Transverse colon (tissue), 4 donors: ENCODE measurements at regions not wholly inside any gene's neighbourhood (a gene's known extent, or its start where the extent isn't known, plus 50 kb on each side); places are given as distances from the start of the nearest gene placed in this dataset.

Source experiments
- DNase-seq: peaks from one replicate; pipeline ENCODE4 v3.0.0-alpha.2; 2019
- H3K27ac ChIP-seq, 4 donors: fragments of 200-600 bp; sonication (generic); 2 replicates each; pipeline ENCODE4 v1.5.1; 2016 to 2018; ENCODE audit warnings: inconsistent platforms in 4 of 4
- H3K27me3 ChIP-seq: fragments of 200-600 bp; sonication (generic); 2 replicates; pipeline ENCODE4 v1.5.1; 2017; ENCODE audit warnings: inconsistent platforms
- H3K36me3 ChIP-seq, 4 donors: fragments of 200-600 bp; sonication (generic); 2 replicates each; pipeline ENCODE4 v1.5.1; 2017 to 2019; ENCODE audit warnings: inconsistent platforms in 4 of 4
- H3K4me1 ChIP-seq, 4 donors: fragments of 200-600 bp; sonication (generic); 2 replicates each; pipeline ENCODE4 v1.5.1; 2017 to 2020; ENCODE audit warnings: inconsistent platforms in 4 of 4
- H3K4me3 ChIP-seq, 4 donors: fragments of 200-600 bp; sonication (generic); 1 replicate in 1 of 4; 2 replicates in 3 of 4; pipeline versions ENCODE4 v1.5.1 to v1.6.1; 2017 to 2019; ENCODE audit warnings: inconsistent platforms in 4 of 4
- H3K9me3 ChIP-seq, 2 donors: fragments of 200-600 bp; sonication (generic); 2 replicates each; pipeline ENCODE4 v1.5.1; 2017 to 2019; ENCODE audit warnings: inconsistent platforms in 2 of 2
- CTCF ChIP-seq, 5 experiments: fragments of 200-600 bp in 3 of 5; fragments of 450-650 bp in 2 of 5; sonication (generic) in 3 of 5; IDR thresholded peaks; 1 replicate in 2 of 5; 2 replicates in 3 of 5; pipeline ENCODE4 v1.5.1; 2016 to 2017; ENCODE audit warnings: antibody characterized with exemption in 5 of 5, inconsistent platforms in 3 of 5, mild to moderate bottlenecking in 2 of 5, moderate library complexity in 1 of 5
- EP300 ChIP-seq: sonication (generic); formaldehyde crosslinking; IDR thresholded peaks from one replicate; pipeline ENCODE4 v1.6.1; 2017; ENCODE audit warnings: antibody characterized with exemption, low read depth
- POLR2A ChIP-seq: fragments of 450-650 bp; IDR thresholded peaks from one replicate; pipeline ENCODE4 v1.6.1; 2016; ENCODE audit warnings: antibody characterized with exemption, mild to moderate bottlenecking, moderate library complexity
- POLR2AphosphoS5 ChIP-seq, 3 donors: sonication (generic); formaldehyde crosslinking; IDR thresholded peaks; one replicate each; pipeline ENCODE4 v1.6.1; 2016; ENCODE audit warnings: antibody characterized with exemption in 3 of 3
- WGBS, 2 donors: methylation state at CpG; one replicate each; pipeline ENCODE4 v1.1.5; 2018; ENCODE audit warnings: low coverage in 1 of 2; 5-methylcytosine and 5-hydroxymethylcytosine counted together
- in situ Hi-C, 4 donors: fragments of 200-750 bp; cut with MboI; loops; one replicate each; pipeline versions ENCODE4 v1.15.0 to v1.15.1; 2017; ENCODE audit warnings: low sequenced_read_pairs in 3 of 4, low pct_ligation_motif_present in 1 of 4, low pct_unique_long_range_greater_than_20kb in 1 of 4
- intact Hi-C: fragments of 100-400 bp; cut with DNase I; formaldehyde crosslinking; loops from one replicate; pipeline ENCODE4 v1.15.1; 2023; ENCODE audit warnings: low total_unique reads

DNA sequence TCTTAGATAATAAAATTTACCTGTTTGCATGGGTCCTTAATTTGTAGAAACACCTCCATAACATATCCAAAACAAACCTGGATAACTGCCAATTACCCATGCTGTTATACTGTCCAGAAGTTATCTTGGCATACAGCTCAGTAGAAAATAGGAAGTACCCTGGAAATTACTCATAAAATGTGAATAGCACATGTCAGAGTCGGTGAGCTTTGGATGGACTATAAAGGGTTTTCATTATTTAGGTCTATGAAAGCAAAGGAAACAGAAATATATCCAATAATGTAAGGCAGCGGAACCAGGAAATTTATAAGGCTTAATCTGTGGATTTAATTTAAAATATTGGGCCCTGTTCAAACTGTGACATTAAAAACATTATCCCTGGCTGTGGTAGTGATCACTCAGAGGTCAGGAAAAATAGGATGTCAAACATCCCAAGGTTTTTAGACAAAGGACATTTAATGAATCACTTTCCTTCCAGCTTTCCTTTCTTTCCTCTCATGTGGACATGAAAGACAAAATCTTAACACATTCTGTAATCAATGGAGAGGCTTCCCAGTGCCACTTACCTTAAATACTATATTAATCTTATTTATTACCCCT is 459.0 kb upstream of the DPH6 start:
- TF ChIP-seq POLR2AphosphoS5 (IDR thresholded peaks at IDR 0.05) (no peak), EP300 (no peak), POLR2A (no peak), CTCF (IDR thresholded peaks at IDR 0.05) (no peak)
- H3K9me3 ChIP-seq: peaks cover 0 to 5% of the 10 kb centered on the region in 2 donors
- H3K4me1 ChIP-seq: no peaks in the 10 kb centered on the region
- no peak overlapping the region for H3K4me3 ChIP-seq
- WGBS, 2 donors: 48 to 50% methylated on average over 2 of the region's 2 CpGs
- no peaks in the 10 kb centered on the region for H3K36me3 ChIP-seq
- in situ Hi-C loops: no loop called here
- H3K27me3 ChIP-seq: no peaks in the 10 kb centered on the region
- intact Hi-C loops: no loop called here
- DNase-seq: no peak
- no peak overlapping the region for H3K27ac ChIP-seq

GRCh38 chr15:36005542-36005941 is 459.6 kb upstream of the DPH6 start:
- Histone ChIP-seq H3K9me3 (peaks cover 0 to 5% of the 10 kb centered on the region in 2 donors), H3K27me3 (no peaks in the 10 kb centered on the region), H3K4me3 (no peak overlapping the region), H3K4me1 (no peaks in the 10 kb centered on the region), H3K27ac (no peak overlapping the region), H3K36me3 (no peaks in the 10 kb centered on the region)
- TF ChIP-seq CTCF (IDR thresholded peaks at IDR 0.05) (no peak), EP300 (no peak), POLR2AphosphoS5 (IDR thresholded peaks at IDR 0.05) (no peak), POLR2A (no peak)
- DNase-seq: no peak
- 85 to 95% methylated on average over 2 of the region's 2 CpGs for WGBS, 2 donors
- intact Hi-C loops: no loop called here
- in situ Hi-C loops: no loop called here

- H3K27me3 ChIP-seq: no peaks in the 10 kb centered on the region
- intact Hi-C loops: no loop called here
- TF ChIP-seq POLR2A: no peak
- no peak for TF ChIP-seq EP300
- no peak for TF ChIP-seq POLR2AphosphoS5 (IDR thresholded peaks at IDR 0.05)
- no peak for TF ChIP-seq CTCF (IDR thresholded peaks at IDR 0.05)
- H3K36me3 ChIP-seq: no peaks in the 10 kb centered on the region
- in situ Hi-C loops: no loop called here
- no peak for DNase-seq
- H3K27ac ChIP-seq: no peak overlapping the region
- no peaks in the 10 kb centered on the region for H3K4me1 ChIP-seq
- no peak overlapping the region for H3K4me3 ChIP-seq
- peaks cover 0 to 5% of the 10 kb centered on the region in 2 donors for H3K9me3 ChIP-seq
- WGBS, 2 donors: 42 to 54% methylated on average over 1 of the region's 1 CpG
Measured at GRCh38 chr15:36007699-36008098, 461.7 kb upstream of the DPH6 start.

GRCh38 chr15:36008719-36009118 is 462.8 kb upstream of the DPH6 start:
- peaks cover 0 to 5% of the 10 kb centered on the region in 2 donors for H3K9me3 ChIP-seq
- no peaks in the 10 kb centered on the region for H3K36me3 ChIP-seq
- no peak overlapping the region for H3K27ac ChIP-seq
- H3K4me1 ChIP-seq: no peaks in the 10 kb centered on the region
- intact Hi-C loops (no loop called here), in situ Hi-C loops (no loop called here)
- no peak overlapping the region for H3K4me3 ChIP-seq
- H3K27me3 ChIP-seq: no peaks in the 10 kb centered on the region
- DNase-seq: no peak
- TF ChIP-seq POLR2A (no peak), EP300 (no peak), CTCF (IDR thresholded peaks at IDR 0.05) (no peak), POLR2AphosphoS5 (IDR thresholded peaks at IDR 0.05) (no peak)
